ENCODE measurements at regions not wholly inside any gene's neighbourhood (a gene's known extent, or its start where the extent isn't known, plus 50 kb on each side); places are given as distances from the start of the nearest gene placed in this dataset.

DNA sequence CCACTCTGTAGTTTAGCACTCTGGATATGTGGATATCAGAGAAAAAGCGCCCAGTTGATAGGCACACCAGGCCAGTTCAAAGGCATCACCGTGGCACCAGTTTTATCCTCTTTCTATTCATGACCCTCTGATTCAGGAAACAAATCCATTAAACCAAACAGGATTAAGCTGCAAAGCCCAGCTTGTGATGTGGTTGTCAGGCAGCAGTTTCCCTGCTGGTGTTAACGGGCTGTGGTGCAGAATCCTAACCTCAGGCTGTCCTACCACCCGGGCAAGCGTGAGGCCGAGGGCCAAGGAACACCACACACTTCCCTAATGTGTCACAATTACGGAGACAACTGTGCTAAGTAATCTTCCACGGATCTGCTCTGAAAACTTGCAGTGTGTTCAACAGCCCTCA, 209.1 kb downstream of the OLFM4 start:
- H2BK5ac ChIP-seq (ENCODE audit: insufficient read length, low read length), result no peak overlapping the region
- no peak overlapping the region for H3K9ac ChIP-seq (ENCODE audit: extremely low read depth, insufficient read length, low read length)
- no CpG with 5 or more reads among the region's 8 CpGs for WGBS (ENCODE audit: extremely low coverage, insufficient read length, low lambda C conversion rate)
- H2AK5ac ChIP-seq (ENCODE audit: insufficient read length, low read length), result no peak overlapping the region
- no peak overlapping the region for H2BK15ac ChIP-seq (ENCODE audit: low read depth, low read length)
- TF ChIP-seq, protein P1, sequence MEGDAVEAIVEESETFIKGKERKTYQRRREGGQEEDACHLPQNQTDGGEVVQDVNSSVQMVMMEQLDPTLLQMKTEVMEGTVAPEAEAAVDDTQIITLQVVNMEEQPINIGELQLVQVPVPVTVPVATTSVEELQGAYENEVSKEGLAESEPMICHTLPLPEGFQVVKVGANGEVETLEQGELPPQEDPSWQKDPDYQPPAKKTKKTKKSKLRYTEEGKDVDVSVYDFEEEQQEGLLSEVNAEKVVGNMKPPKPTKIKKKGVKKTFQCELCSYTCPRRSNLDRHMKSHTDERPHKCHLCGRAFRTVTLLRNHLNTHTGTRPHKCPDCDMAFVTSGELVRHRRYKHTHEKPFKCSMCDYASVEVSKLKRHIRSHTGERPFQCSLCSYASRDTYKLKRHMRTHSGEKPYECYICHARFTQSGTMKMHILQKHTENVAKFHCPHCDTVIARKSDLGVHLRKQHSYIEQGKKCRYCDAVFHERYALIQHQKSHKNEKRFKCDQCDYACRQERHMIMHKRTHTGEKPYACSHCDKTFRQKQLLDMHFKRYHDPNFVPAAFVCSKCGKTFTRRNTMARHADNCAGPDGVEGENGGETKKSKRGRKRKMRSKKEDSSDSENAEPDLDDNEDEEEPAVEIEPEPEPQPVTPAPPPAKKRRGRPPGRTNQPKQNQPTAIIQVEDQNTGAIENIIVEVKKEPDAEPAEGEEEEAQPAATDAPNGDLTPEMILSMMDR (conservative IDR thresholded peaks at IDR 0.05), result no peak
- no peak for DNase-seq
- no peaks in the 10 kb centered on the region for H4K20me1 ChIP-seq (ENCODE audit: control insufficient read depth, insufficient read depth, insufficient read length)
- no peaks in the 10 kb centered on the region for H3K23me2 ChIP-seq (ENCODE audit: insufficient read length, low read depth, low read length, poor library complexity, severe bottlenecking)
- no peak overlapping the region for H3K18ac ChIP-seq (ENCODE audit: insufficient read length, low read depth, low read length)
- H2AFZ ChIP-seq (ENCODE audit: low read length), result no peak overlapping the region
- Mint-ChIP-seq H3K27ac (no peak overlapping the region; a peak in 1 of 7 replicates), H3K36me3 (ENCODE audit: insufficient read depth in 1 of 3, low read depth in 3 of 3) (no peaks in the 10 kb centered on the region), H3K4me3 (no peak overlapping the region), H3K9me3 (no peaks in the 10 kb centered on the region), H3K27me3 (ENCODE audit: low read depth) (peaks cover 3% of the 10 kb centered on the region), H3K4me1 (peaks cover 25 to 31% of the 10 kb centered on the region in 2 experiments)
- H3T11ph ChIP-seq (ENCODE audit: low read length), result no peak overlapping the region
- no peak overlapping the region for H4K91ac ChIP-seq (ENCODE audit: insufficient read length, low read depth, low read length)
- no peaks in the 10 kb centered on the region for H3K79me2 ChIP-seq (ENCODE audit: insufficient read depth, low read length)
- H3K4me1 ChIP-seq (ENCODE audit: insufficient read depth, low read length), result no peaks in the 10 kb centered on the region; the same call in 1 of the 2 replicates
- H4K5ac ChIP-seq (ENCODE audit: insufficient read length, low read depth, low read length), result no peak overlapping the region
- H2BK120ac ChIP-seq (ENCODE audit: low read depth, low read length, poor library complexity, severe bottlenecking), result no peak overlapping the region
- H3K14ac ChIP-seq (ENCODE audit: insufficient read depth, low read length), result no peak overlapping the region
- H4K8ac ChIP-seq (replicated peaks; ENCODE audit: insufficient read length, low read depth, low read length), result no peak overlapping the region
- no peaks in the 10 kb centered on the region for H3K9me3 ChIP-seq (ENCODE audit: control insufficient read depth, low read depth, low read length)
- H3K27me3 ChIP-seq (ENCODE audit: insufficient read depth, low read length), result no peaks in the 10 kb centered on the region
- no peak overlapping the region for H2BK20ac ChIP-seq (ENCODE audit: low read depth, low read length, poor library complexity, severe bottlenecking)
- H3K4ac ChIP-seq (ENCODE audit: low read depth, low read length), result no peak overlapping the region
- no peak overlapping the region for H3K56ac ChIP-seq (ENCODE audit: insufficient read length, low read depth, low read length)
- no peak overlapping the region for H2BK12ac ChIP-seq (ENCODE audit: insufficient read length, low read depth, low read length)
- H3K27ac ChIP-seq (ENCODE audit: insufficient read length, low read depth, low read length), result no peak overlapping the region
- H3K4me2 ChIP-seq (ENCODE audit: insufficient read depth, insufficient read length, low read length), result no peak overlapping the region
- no peaks in the 10 kb centered on the region for H3K79me1 ChIP-seq (ENCODE audit: insufficient read depth, low read depth, low read length, poor library complexity, severe bottlenecking)
- H3K23ac ChIP-seq (ENCODE audit: insufficient read length, low read depth, low read length), result no peak overlapping the region

Data from H9 (cell line).